ENCODE measurements at regions not wholly inside any gene's neighbourhood (a gene's known extent, or its start where the extent isn't known, plus 50 kb on each side); places are given as distances from the start of the nearest gene placed in this dataset.

GRCh38 chr20:17068084-17068711 is 158.6 kb upstream of the PCSK2 start:
- H3K4me3 ChIP-seq = no peak overlapping the region
- TF ChIP-seq CTCF (IDR thresholded peaks at IDR 0.05) = no peak
- H3K27ac ChIP-seq = no peak overlapping the region
- no peak for DNase-seq (ENCODE audit: low spot score)

GRCh38 chr20:17077030-17077429 is 149.8 kb upstream of the PCSK2 start:
- H3K4me3 ChIP-seq = no peak overlapping the region
- no peak overlapping the region for H3K27ac ChIP-seq
- TF ChIP-seq CTCF (IDR thresholded peaks at IDR 0.05) = no peak
- no peak for DNase-seq (ENCODE audit: low spot score)

DNA sequence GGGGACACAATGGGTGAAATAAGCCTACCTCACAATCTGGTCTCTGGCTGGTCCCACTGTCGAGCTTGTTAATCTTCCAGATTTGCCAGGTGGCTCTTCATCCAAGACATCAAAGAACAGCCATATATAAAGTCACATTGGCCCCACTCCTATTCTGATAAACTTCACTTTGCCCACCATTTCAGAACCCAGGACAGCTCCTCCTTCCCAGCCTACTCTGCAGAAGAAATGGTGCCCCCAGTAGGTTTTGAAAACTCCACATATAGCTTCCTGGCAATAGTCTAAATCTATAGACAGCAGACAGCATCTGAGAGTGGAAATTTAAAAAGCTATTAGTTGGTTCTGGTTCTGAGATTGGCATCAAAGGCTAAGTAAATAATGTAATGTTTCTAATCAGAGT is 143.1 kb upstream of the PCSK2 start:
- DNase-seq (ENCODE audit: low spot score) = no peak

GRCh38 chr20:17084909-17085308 is 141.9 kb upstream of the PCSK2 start:
- H3K4me3 ChIP-seq = no peak overlapping the region
- DNase-seq (ENCODE audit: low spot score) = no peak
- no peak overlapping the region for H3K27ac ChIP-seq
- no peak for TF ChIP-seq CTCF (IDR thresholded peaks at IDR 0.05)

More for the DNA sequence above, 143.1 kb upstream of the PCSK2 start:
- Histone ChIP-seq H3K27ac (no peak overlapping the region), H3K4me3 (no peak overlapping the region)
- no peak for TF ChIP-seq CTCF (IDR thresholded peaks at IDR 0.05)

GRCh38 chr20:17093782-17094181 is 133.1 kb upstream of the PCSK2 start:
- H3K27ac ChIP-seq = no peak overlapping the region
- TF ChIP-seq CTCF (IDR thresholded peaks at IDR 0.05) = no peak
- no peak for DNase-seq (ENCODE audit: low spot score)
- H3K4me3 ChIP-seq = no peak overlapping the region

- no peak for DNase-seq (ENCODE audit: low spot score)
- H3K27ac ChIP-seq = no peak overlapping the region
- H3K4me3 ChIP-seq = no peak overlapping the region
- no peak for TF ChIP-seq CTCF (IDR thresholded peaks at IDR 0.05)
Observed at GRCh38 chr20:17097603-17098002, 129.2 kb upstream of the PCSK2 start.

- TF ChIP-seq CTCF (IDR thresholded peaks at IDR 0.05) = no peak
- no peak for DNase-seq (ENCODE audit: low spot score)
- H3K27ac ChIP-seq = no peak overlapping the region
- H3K4me3 ChIP-seq = no peak overlapping the region
Observed at GRCh38 chr20:17100506-17100905, 126.3 kb upstream of the PCSK2 start.
